Adrenal gland (tissue), 9 donors: ENCODE measurements at regions not wholly inside any gene's neighbourhood (a gene's known extent, or its start where the extent isn't known, plus 50 kb on each side); places are given as distances from the start of the nearest gene placed in this dataset.
"Not testable (repeated sequence)": the region's sequence is repeated elsewhere in the genome, so short reads cannot be mapped to it uniquely, and the experiment has no call there.

ENCODE experiments used
- DNase-seq, 7 donors: peaks; one replicate each; pipeline ENCODE4 v3.0.0-alpha.2; 2019 to 2020
- H3K27ac ChIP-seq, 5 donors: fragments of 200-600 bp; sonication (generic) in 4 of 5; 1 replicate in 3 of 5; 2 replicates in 2 of 5; pipeline versions ENCODE4 v1.5.1 to v1.8.0; 2016 to 2020; ENCODE audit warnings: mild to moderate bottlenecking in 1 of 5
- H3K27me3 ChIP-seq: fragments of 200-600 bp; 2 replicates; pipeline ENCODE4 v1.8.0; 2021
- H3K36me3 ChIP-seq, 2 donors: fragments of 200-600 bp; replicated peaks in 1 of 2; 1 replicate in 1 of 2; 2 replicates in 1 of 2; pipeline versions ENCODE4 v1.5.1 to v1.8.0; 2018 to 2022
- H3K4me1 ChIP-seq, 2 donors: fragments of 200-600 bp; replicated peaks in 1 of 2; 1 replicate in 1 of 2; 2 replicates in 1 of 2; pipeline versions ENCODE4 v1.5.1 to v1.8.0; 2018 to 2021
- H3K4me3 ChIP-seq, 4 donors: fragments of 200-600 bp; sonication (generic) in 3 of 4; one replicate each; pipeline ENCODE4 v1.5.1; 2016 to 2018
- H3K9me3 ChIP-seq, 3 donors: fragments of 200-600 bp; sonication (generic) in 1 of 3; replicated peaks in 1 of 3; 1 replicate in 2 of 3; 2 replicates in 1 of 3; pipeline versions ENCODE4 v1.5.1 to v1.8.0; 2016 to 2021
- CTCF ChIP-seq, 6 experiments: fragments of 450-650 bp in 4 of 6; fragments of 200-600 bp in 2 of 6; sonication (generic) in 1 of 6; IDR thresholded peaks; 1 replicate in 5 of 6; 2 replicates in 1 of 6; pipeline versions ENCODE4 v1.5.1 to v1.8.0; 2016 to 2021; ENCODE audit warnings: antibody characterized with exemption in 6 of 6, mild to moderate bottlenecking in 2 of 6, moderate library complexity in 1 of 6
- POLR2A ChIP-seq, 2 donors: fragments of 450-650 bp; IDR thresholded peaks; one replicate each; pipeline ENCODE4 v1.6.1; 2017; ENCODE audit warnings: antibody characterized with exemption in 2 of 2, mild to moderate bottlenecking in 2 of 2, moderate library complexity in 1 of 2
- WGBS, 4 donors: extraction: QIAGEN DNeasy Blood & Tissue Kit in 2 of 4; methylation state at CpG; one replicate each; pipeline versions ENCODE4 v1.1.5 to v1.1.7; 2013 to 2017; 5-methylcytosine and 5-hydroxymethylcytosine counted together
- intact Hi-C, 2 donors: fragments of 100-400 bp; cut with DNase I; formaldehyde crosslinking; loops; one replicate each; pipeline versions ENCODE4 v1.14.1 to v1.15.0; 2022 to 2023
- donor health status: healthy with polysubstance abuse.
- donor health status: Bipolar disorder and iron deficiency.
- donor health status: DM: yes; HTN: yes; CAD: no.
- donor health status: DM: no; HTN: no; CAD: no.
- donor health status: DM: no; HTN: no; CAD: no.

GRCh38 chr2:224101820-224102630 is 62.9 kb upstream of the SERPINE2 start:
- no peak overlapping the region for H3K4me3 ChIP-seq
- H3K4me1 ChIP-seq: no peaks in the 10 kb centered on the region
- intact Hi-C loops: no loop called here
- no peaks in the 10 kb centered on the region for H3K9me3 ChIP-seq
- H3K27ac ChIP-seq: peak overlapping the region in 1 of 5 donors; percentile 11
- TF ChIP-seq POLR2A (IDR thresholded peaks at IDR 0.05): no peak
- TF ChIP-seq CTCF (IDR thresholded peaks at IDR 0.05): no peak
- H3K27me3 ChIP-seq: no peaks in the 10 kb centered on the region
- H3K36me3 ChIP-seq: no peaks in the 10 kb centered on the region
- DNase-seq: peak in 2 of 7 donors; percentile 7 to 25
- WGBS, 4 donors: 56 to 65% (median 60%) methylated on average over 4 of the region's 4 CpGs

- TF ChIP-seq CTCF (IDR thresholded peaks at IDR 0.05): no peak
- TF ChIP-seq POLR2A (IDR thresholded peaks at IDR 0.05): no peak
- 61 to 73% (median 71%) methylated on average over 4 of the region's 4 CpGs for WGBS, 4 donors
- Histone ChIP-seq H3K27me3 (no peaks in the 10 kb centered on the region), H3K9me3 (no peaks in the 10 kb centered on the region), H3K4me1 (no peaks in the 10 kb centered on the region), H3K4me3 (no peak overlapping the region), H3K27ac (no peak overlapping the region), H3K36me3 (no peaks in the 10 kb centered on the region)
- intact Hi-C loops: no loop called here
- no peak for DNase-seq
These were observed 61.0 kb upstream of the SERPINE2 start for GRCh38 chr2:224099861-224100643.

DNA sequence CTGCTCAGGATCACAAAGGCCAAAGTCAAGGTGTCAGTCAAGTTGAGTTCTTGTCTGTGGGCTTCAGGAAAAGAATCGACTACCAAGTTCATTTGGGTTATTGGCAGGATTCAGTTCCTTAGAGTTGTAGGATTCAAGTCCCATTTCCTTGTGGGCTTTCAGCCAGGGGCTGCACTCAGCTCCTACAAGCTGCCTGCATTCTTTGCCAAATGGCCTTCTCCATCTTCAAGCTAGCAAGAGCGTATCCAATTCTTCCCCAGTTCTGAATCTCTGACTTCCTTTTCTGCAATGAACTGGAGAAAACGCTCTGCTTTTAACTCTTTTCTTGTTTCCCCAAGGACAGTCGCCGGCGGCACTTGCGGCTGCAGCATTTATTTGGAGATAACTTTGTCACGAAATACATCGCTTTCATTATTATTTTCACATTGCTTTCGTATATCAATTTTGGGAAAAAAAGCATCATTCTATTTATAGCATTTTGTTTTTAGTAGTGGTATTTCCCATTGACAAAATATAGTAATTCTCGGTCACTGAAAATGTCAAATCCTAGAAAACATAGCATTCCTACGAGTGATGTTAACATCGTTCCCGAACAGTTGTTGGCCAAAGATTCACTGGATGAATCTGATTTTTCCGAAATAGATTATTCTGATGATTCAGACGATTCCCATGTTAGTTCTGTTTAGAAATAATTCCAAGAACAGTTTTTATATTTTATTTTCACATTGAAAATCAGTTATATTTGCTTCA is 59.6 kb upstream of the SERPINE2 start:
- WGBS, 4 donors: 76 to 83% (median 77%) methylated on average over 16 of the region's 16 CpGs
- H3K4me3 ChIP-seq: no peak overlapping the region
- intact Hi-C loops: no loop called here
- no peak overlapping the region for H3K27ac ChIP-seq
- no peaks in the 10 kb centered on the region for H3K36me3 ChIP-seq
- H3K4me1 ChIP-seq: no peaks in the 10 kb centered on the region
- TF ChIP-seq POLR2A (IDR thresholded peaks at IDR 0.05): no peak
- TF ChIP-seq CTCF (IDR thresholded peaks at IDR 0.05): no peak
- no peak for DNase-seq
- no peaks in the 10 kb centered on the region for H3K27me3 ChIP-seq
- H3K9me3 ChIP-seq: no peaks in the 10 kb centered on the region

- Histone ChIP-seq H3K9me3 (no peaks in the 10 kb centered on the region), H3K27ac (no peak overlapping the region), H3K27me3 (no peaks in the 10 kb centered on the region), H3K4me1 (no peaks in the 10 kb centered on the region), H3K4me3 (no peak overlapping the region), H3K36me3 (no peaks in the 10 kb centered on the region)
- no peak for DNase-seq
- whole genome bisulfite sequencing, 4 donors: 82 to 89% (median 85%) methylated on average over 1 of the region's 1 CpG
- intact Hi-C loops: no loop called here
- no peak for TF ChIP-seq CTCF (IDR thresholded peaks at IDR 0.05)
- TF ChIP-seq POLR2A (IDR thresholded peaks at IDR 0.05): no peak
These were observed 55.3 kb upstream of the SERPINE2 start for GRCh38 chr2:224094413-224094812.

GRCh38 chr2:224091671-224092070 is 52.6 kb upstream of the SERPINE2 start:
- intact Hi-C loops, H3K27me3 ChIP-seq, H3K9me3 ChIP-seq, H3K27ac ChIP-seq, DNase-seq, H3K36me3 ChIP-seq, H3K4me1 ChIP-seq, H3K4me3 ChIP-seq: not testable (repeated sequence)
- 81 to 90% (median 87%) methylated on average over 5 of the region's 5 CpGs for WGBS, 4 donors

DNA sequence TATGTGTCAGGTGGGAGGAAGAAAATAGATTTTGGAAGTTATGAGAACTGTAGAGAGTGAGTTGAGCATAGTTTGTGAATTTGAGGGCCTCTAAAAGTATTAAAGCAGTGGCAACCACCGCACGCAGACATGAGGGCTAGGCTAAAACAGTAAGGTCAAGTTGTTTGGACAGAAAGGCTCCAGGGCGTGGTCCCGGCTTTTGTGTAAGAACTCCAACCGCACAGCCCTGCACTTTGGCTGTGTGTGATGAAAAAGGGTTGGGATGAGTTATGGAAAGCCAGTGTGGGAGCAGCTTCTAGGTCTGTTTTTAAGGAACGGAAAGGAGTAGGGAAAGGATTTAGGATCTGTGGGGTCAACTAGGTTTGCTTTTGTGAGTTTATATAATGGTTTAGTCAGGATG is 50.5 kb upstream of the SERPINE2 start:
- H3K27ac ChIP-seq, DNase-seq, H3K4me3 ChIP-seq, H3K36me3 ChIP-seq, intact Hi-C loops, H3K4me1 ChIP-seq, H3K27me3 ChIP-seq, H3K9me3 ChIP-seq: not testable (repeated sequence)
- WGBS, 4 donors: 90 to 94% (median 91%) methylated on average over 6 of the region's 6 CpGs
